WTC11 (cell line): ENCODE measurements at regions not wholly inside any gene's neighbourhood (a gene's known extent, or its start where the extent isn't known, plus 50 kb on each side); places are given as distances from the start of the nearest gene placed in this dataset.

ENCODE experiments used
- ATF2 ChIP-seq: sonication (generic); formaldehyde crosslinking; IDR thresholded peaks from 2 replicates; pipeline ENCODE4 v1.8.1; 2022; ENCODE audit warnings: low read depth, missing genetic modification reagents, borderline replicate concordance
- ATF3 ChIP-seq: sonication (generic); formaldehyde crosslinking; conservative IDR thresholded peaks from 2 replicates; pipeline ENCODE4 v1.8.1; 2022; ENCODE audit warnings: mild to moderate bottlenecking, missing genetic modification reagents
- CREM ChIP-seq: sonication (generic); formaldehyde crosslinking; IDR thresholded peaks from 2 replicates; pipeline ENCODE4 v1.8.1; 2022; ENCODE audit warnings: mild to moderate bottlenecking, missing genetic modification reagents, moderate library complexity
- CTCF ChIP-seq: fragments of 200-600 bp; IDR thresholded peaks from 2 replicates; pipeline ENCODE4 v1.8.0; 2022; ENCODE audit warnings: antibody characterized with exemption
- ELF4 ChIP-seq: sonication (generic); formaldehyde crosslinking; IDR thresholded peaks from 2 replicates; pipeline ENCODE4 v1.8.1; 2022; ENCODE audit warnings: low read depth, mild to moderate bottlenecking, moderate library complexity, missing genetic modification reagents
- FOXK1 ChIP-seq: sonication (generic); formaldehyde crosslinking; IDR thresholded peaks from 2 replicates; pipeline ENCODE4 v1.8.0; 2022; ENCODE audit warnings: mild to moderate bottlenecking, moderate library complexity, missing genetic modification reagents
- IRF1 ChIP-seq: sonication (generic); formaldehyde crosslinking; IDR thresholded peaks from 2 replicates; pipeline ENCODE4 v1.8.0; 2023; ENCODE audit warnings: missing genetic modification reagents
- MXD4 ChIP-seq: fragments of 250-450 bp; sonication (Bioruptor Pico); IDR thresholded peaks from 2 replicates; pipeline ENCODE4 v1.8.0; 2021; ENCODE audit warnings: mild to moderate bottlenecking, moderate library complexity, borderline replicate concordance
- NR2C2 ChIP-seq: sonication (generic); formaldehyde crosslinking; IDR thresholded peaks from 2 replicates; pipeline ENCODE4 v1.8.0; 2022; ENCODE audit warnings: mild to moderate bottlenecking, missing genetic modification reagents
- USF2 ChIP-seq: sonication (generic); formaldehyde crosslinking; IDR thresholded peaks from 2 replicates; pipeline ENCODE4 v1.8.1; 2023; ENCODE audit warnings: mild to moderate bottlenecking, missing genetic modification reagents, moderate library complexity
- ZNF138 ChIP-seq: sonication (generic); formaldehyde crosslinking; conservative IDR thresholded peaks from 2 replicates; pipeline ENCODE4 v1.8.1; 2022; ENCODE audit warnings: mild to moderate bottlenecking, moderate library complexity, missing genetic modification reagents
- ZSCAN18 ChIP-seq: fragments of 250-450 bp; sonication (Bioruptor Pico); IDR thresholded peaks from 2 replicates; pipeline ENCODE4 v2.1.2; 2022; ENCODE audit warnings: mild to moderate bottlenecking, moderate library complexity

GRCh38 chr4:67256388-67257043 is 288.8 kb downstream of the CENPC start:
- TF ChIP-seq NR2C2 (CRISPR knock-in tag) (no peak), CTCF (no peak), CREM (CRISPR knock-in tag) (no peak), ZNF138 (no peak), ATF3 (no peak), ZSCAN18 (CRISPR knock-in tag) (no peak), USF2 (CRISPR knock-in tag) (no peak), ELF4 (CRISPR knock-in tag) (no peak), MXD4 (CRISPR knock-in tag) (no peak), FOXK1 (CRISPR knock-in tag) (no peak), ATF2 (CRISPR knock-in tag) (no peak), IRF1 (CRISPR knock-in tag) (no peak)
